ENCODE measurements at regions not wholly inside any gene's neighbourhood (a gene's known extent, or its start where the extent isn't known, plus 50 kb on each side); places are given as distances from the start of the nearest gene placed in this dataset.

GRCh38 chr1:73771396-73771795 lies 426.6 kb downstream of the LRRIQ3 start:
- H3K27me3 ChIP-seq (ENCODE audit: insufficient read depth, low read depth) = no peaks in the 10 kb centered on the region
- POLR2A ChIA-PET (ENCODE audit: unreplicated experiment) = no interaction called here
- BruUV-seq (replicated peaks) = no TSS peak
- H3F3A ChIP-seq (ENCODE audit: insufficient read depth, low read depth) = no peaks in the 10 kb centered on the region; the same call in 1 of the 2 replicates
- H3K79me2 ChIP-seq (ENCODE audit: low read depth) = no peaks in the 10 kb centered on the region
- no peaks in the 10 kb centered on the region for H4K20me1 ChIP-seq (ENCODE audit: insufficient read depth)
- no peak for DNase-seq
- no peaks in the 10 kb centered on the region for H3K9me2 ChIP-seq (ENCODE audit: insufficient read depth)
- H3K9me3 ChIP-seq (ENCODE audit: insufficient read depth, low read depth) = peaks cover 4% of the 10 kb centered on the region; the same call in 1 of the 2 replicates
- no peaks in the 10 kb centered on the region for H3K36me3 ChIP-seq (ENCODE audit: low read depth)
- CTCF ChIA-PET = no interaction called here
- no peak overlapping the region for H3K4me3 ChIP-seq
- intact Hi-C loops (cut with micrococcal nuclease; ENCODE audit: unreplicated experiment) = no loop called here
- TF ChIP-seq CTCF (conservative IDR thresholded peaks at IDR 0.05) = no peak
- no peak for TF ChIP-seq EZH2 (IDR thresholded peaks at IDR 0.05; ENCODE audit: low read depth)
- no peaks in the 10 kb centered on the region for H3K4me1 ChIP-seq (replicated peaks; ENCODE audit: insufficient read depth)
- H3K27ac ChIP-seq = no peak overlapping the region
- H3K4me2 ChIP-seq = no peak overlapping the region
- H2AFZ ChIP-seq = 0 out of 2 replicates have a peak overlapping the region, but pooled peaks have one; percentile 7

GRCh38 chr1:73770109-73770905 lies 427.7 kb downstream of the LRRIQ3 start:
- Histone ChIP-seq H4K20me1 (ENCODE audit: insufficient read depth) (no peaks in the 10 kb centered on the region), H3K9me2 (ENCODE audit: insufficient read depth) (no peaks in the 10 kb centered on the region), H2AFZ (no peak overlapping the region), H3K4me3 (no peak overlapping the region), H3K79me2 (ENCODE audit: low read depth) (no peaks in the 10 kb centered on the region), H3F3A (ENCODE audit: insufficient read depth, low read depth) (no peaks in the 10 kb centered on the region), H3K9me3 (ENCODE audit: insufficient read depth, low read depth) (peaks cover 4% of the 10 kb centered on the region; the same call in 1 of the 2 replicates), H3K27ac (no peak overlapping the region), H3K36me3 (ENCODE audit: low read depth) (no peaks in the 10 kb centered on the region), H3K4me1 (replicated peaks; ENCODE audit: insufficient read depth) (no peaks in the 10 kb centered on the region), H3K27me3 (ENCODE audit: insufficient read depth, low read depth) (no peaks in the 10 kb centered on the region), H3K4me2 (no peak overlapping the region)
- CTCF ChIA-PET = no interaction called here
- DNase-seq = no peak
- no TSS peak for BruUV-seq (replicated peaks)
- TF ChIP-seq CTCF (conservative IDR thresholded peaks at IDR 0.05) = no peak
- no peak for TF ChIP-seq EZH2 (IDR thresholded peaks at IDR 0.05; ENCODE audit: low read depth)
- POLR2A ChIA-PET (ENCODE audit: unreplicated experiment) = no interaction called here
- intact Hi-C loops (cut with micrococcal nuclease; ENCODE audit: unreplicated experiment) = no loop called here

- Histone ChIP-seq H3K4me3 (no peak overlapping the region), H4K20me1 (ENCODE audit: insufficient read depth) (no peaks in the 10 kb centered on the region), H3K36me3 (ENCODE audit: low read depth) (no peaks in the 10 kb centered on the region), H2AFZ (no peak overlapping the region), H3K4me2 (no peak overlapping the region), H3K4me1 (replicated peaks; ENCODE audit: insufficient read depth) (no peaks in the 10 kb centered on the region), H3K27me3 (ENCODE audit: insufficient read depth, low read depth) (no peaks in the 10 kb centered on the region), H3K9me3 (ENCODE audit: insufficient read depth, low read depth) (no peaks in the 10 kb centered on the region), H3K79me2 (ENCODE audit: low read depth) (no peaks in the 10 kb centered on the region), H3F3A (ENCODE audit: insufficient read depth, low read depth) (no peaks in the 10 kb centered on the region), H3K9me2 (ENCODE audit: insufficient read depth) (no peaks in the 10 kb centered on the region), H3K27ac (no peak overlapping the region)
- ChIA-PET POLR2A (ENCODE audit: unreplicated experiment) (no interaction called here), CTCF (no interaction called here)
- no TSS peak for BruUV-seq (replicated peaks)
- no peak for DNase-seq
- TF ChIP-seq CTCF (conservative IDR thresholded peaks at IDR 0.05) (no peak), EZH2 (IDR thresholded peaks at IDR 0.05; ENCODE audit: low read depth) (no peak)
- intact Hi-C loops (cut with micrococcal nuclease; ENCODE audit: unreplicated experiment) = no loop called here
Measured at GRCh38 chr1:73766786-73767348, 431.1 kb downstream of the LRRIQ3 start.

Measured in PC-9 (cell line).